WTC11 (cell line): ENCODE measurements at regions not wholly inside any gene's neighbourhood (a gene's known extent, or its start where the extent isn't known, plus 50 kb on each side); places are given as distances from the start of the nearest gene placed in this dataset.

ENCODE experiments used
- ATAC-seq: fragments of 200-7000 bp; cut with Tn5 transposase; 2 replicates; pipeline ENCODE4 v1.10.0; 2021; ENCODE audit warnings: mild to moderate bottlenecking, moderate library complexity
- CTCF ChIA-PET: fragments of 300-600 bp; sonication (Branson Sonifier 250); formaldehyde crosslinking; loops from one replicate; lab custom pipeline; 2021; ENCODE audit warnings: antibody characterized with exemption; lab: Charles Lee
- POLR2A ChIA-PET: fragments of 350-600 bp; sonication (Branson Sonifier 250); formaldehyde crosslinking; loops from one replicate; lab custom pipeline; 2021; ENCODE audit warnings: antibody characterized with exemption; lab: Charles Lee
- DNase-seq: peaks from one replicate; pipeline ENCODE4 v3.0.0; 2021; ENCODE audit warnings: low spot score
- H3K27ac Mint-ChIP-seq: 2 replicates; pipeline ENCODE4 v1.8.0; 2021; ENCODE audit warnings: mixed read lengths
- H3K27me3 Mint-ChIP-seq: 2 replicates; pipeline ENCODE4 v1.8.0; 2021; ENCODE audit warnings: low read depth, mild to moderate bottlenecking, moderate library complexity, mixed read lengths
- H3K36me3 Mint-ChIP-seq: 2 replicates; pipeline ENCODE4 v1.8.0; 2021; ENCODE audit warnings: mixed read lengths
- H3K4me1 Mint-ChIP-seq: 2 replicates; pipeline ENCODE4 v1.8.0; 2022; ENCODE audit warnings: mixed read lengths
- H3K4me3 Mint-ChIP-seq: 2 replicates; pipeline ENCODE4 v1.8.0; 2021; ENCODE audit warnings: mild to moderate bottlenecking, moderate library complexity, mixed read lengths
- H3K9me3 Mint-ChIP-seq: 2 replicates; pipeline ENCODE4 v1.8.0; 2021; ENCODE audit warnings: mixed read lengths
- ATF1 ChIP-seq: sonication (generic); formaldehyde crosslinking; IDR thresholded peaks from 2 replicates; pipeline ENCODE4 v1.8.1; 2023; ENCODE audit warnings: mild to moderate bottlenecking, moderate library complexity, missing genetic modification reagents
- GABPB1 ChIP-seq: sonication (generic); formaldehyde crosslinking; IDR thresholded peaks from 2 replicates; pipeline ENCODE4 v1.8.1; 2023; ENCODE audit warnings: mild to moderate bottlenecking, missing genetic modification reagents
- GRHL2 ChIP-seq: fragments of 250-450 bp; sonication (Bioruptor Pico); IDR thresholded peaks from 2 replicates; pipeline ENCODE4 v1.8.0; 2022; ENCODE audit warnings: mild to moderate bottlenecking, moderate library complexity; ENCODE audit not compliant: insufficient replicate concordance, severe bottlenecking
- SMAD3 ChIP-seq: sonication (generic); formaldehyde crosslinking; IDR thresholded peaks from 2 replicates; pipeline ENCODE4 v1.8.0; 2022; ENCODE audit warnings: missing genetic modification reagents, mild to moderate bottlenecking, borderline replicate concordance
- SOX15 ChIP-seq: fragments of 250-450 bp; sonication (Bioruptor Pico); IDR thresholded peaks from 2 replicates; pipeline ENCODE4 v1.9.0; 2021; ENCODE audit warnings: mild to moderate bottlenecking
- TCF7 ChIP-seq: sonication (generic); formaldehyde crosslinking; IDR thresholded peaks from 2 replicates; pipeline ENCODE4 v1.8.0; 2022; ENCODE audit warnings: mild to moderate bottlenecking, low read depth, missing genetic modification reagents, moderate library complexity
- ZNF138 ChIP-seq: sonication (generic); formaldehyde crosslinking; conservative IDR thresholded peaks from 2 replicates; pipeline ENCODE4 v1.8.1; 2022; ENCODE audit warnings: mild to moderate bottlenecking, moderate library complexity, missing genetic modification reagents
- TF ChIP-seq, protein P1 (sequence below): sonication (generic); formaldehyde crosslinking; IDR thresholded peaks from 2 replicates; pipeline ENCODE4 v1.8.0; 2023; ENCODE audit warnings: mild to moderate bottlenecking, missing genetic modification reagents
- TF ChIP-seq, protein P2 (sequence below): sonication (generic); formaldehyde crosslinking; IDR thresholded peaks from 2 replicates; pipeline ENCODE4 v1.8.0; 2022; ENCODE audit warnings: missing genetic modification reagents
- TF ChIP-seq, protein P3 (sequence below): sonication (generic); formaldehyde crosslinking; IDR thresholded peaks from 2 replicates; pipeline ENCODE4 v1.8.1; 2023; ENCODE audit warnings: mild to moderate bottlenecking, missing genetic modification reagents
- TF ChIP-seq, protein P4 (sequence below): sonication (generic); formaldehyde crosslinking; IDR thresholded peaks from 2 replicates; pipeline ENCODE4 v1.8.1; 2023; ENCODE audit warnings: mild to moderate bottlenecking, missing genetic modification reagents
- TF ChIP-seq, protein P5 (sequence below): sonication (generic); formaldehyde crosslinking; IDR thresholded peaks from 2 replicates; pipeline ENCODE4 v1.8.1; 2022; ENCODE audit warnings: mild to moderate bottlenecking, moderate library complexity, missing genetic modification reagents

DNA sequence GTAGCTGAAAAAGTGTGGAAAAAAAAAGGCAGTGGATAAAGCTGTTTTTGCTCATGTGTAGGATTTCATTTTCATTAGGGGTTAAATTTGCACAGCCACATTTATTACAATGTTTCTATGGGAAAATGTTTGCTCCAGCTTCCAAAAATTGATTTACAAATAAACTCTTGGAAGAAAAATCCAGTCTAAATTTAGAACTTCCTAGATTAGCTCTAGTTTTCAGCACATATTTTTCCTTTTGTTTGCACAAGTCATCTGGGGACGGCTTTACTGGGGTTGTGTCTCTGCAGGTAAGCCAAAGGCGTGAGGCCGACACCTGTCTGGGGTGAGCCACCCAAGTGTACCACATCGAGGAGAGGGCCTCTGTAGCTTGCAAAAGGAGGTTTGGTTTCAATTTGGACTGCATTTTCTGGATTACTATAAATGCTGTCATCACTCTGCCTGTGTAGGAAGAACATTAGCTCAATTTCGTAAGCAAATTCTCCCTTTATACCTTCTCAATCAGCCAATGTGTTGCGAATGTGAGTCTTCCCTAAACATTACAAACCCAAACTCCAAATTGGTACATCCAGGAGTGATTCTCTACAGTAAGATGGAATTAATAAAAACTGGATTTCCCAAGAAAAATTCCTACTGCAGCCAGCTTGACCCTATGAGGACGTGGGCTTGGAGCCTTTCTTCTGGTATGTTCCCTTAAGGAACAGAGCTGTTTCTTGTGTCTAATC is 89.5 kb upstream of the ZNF438 start (continued):
- TF ChIP-seq, protein P1, sequence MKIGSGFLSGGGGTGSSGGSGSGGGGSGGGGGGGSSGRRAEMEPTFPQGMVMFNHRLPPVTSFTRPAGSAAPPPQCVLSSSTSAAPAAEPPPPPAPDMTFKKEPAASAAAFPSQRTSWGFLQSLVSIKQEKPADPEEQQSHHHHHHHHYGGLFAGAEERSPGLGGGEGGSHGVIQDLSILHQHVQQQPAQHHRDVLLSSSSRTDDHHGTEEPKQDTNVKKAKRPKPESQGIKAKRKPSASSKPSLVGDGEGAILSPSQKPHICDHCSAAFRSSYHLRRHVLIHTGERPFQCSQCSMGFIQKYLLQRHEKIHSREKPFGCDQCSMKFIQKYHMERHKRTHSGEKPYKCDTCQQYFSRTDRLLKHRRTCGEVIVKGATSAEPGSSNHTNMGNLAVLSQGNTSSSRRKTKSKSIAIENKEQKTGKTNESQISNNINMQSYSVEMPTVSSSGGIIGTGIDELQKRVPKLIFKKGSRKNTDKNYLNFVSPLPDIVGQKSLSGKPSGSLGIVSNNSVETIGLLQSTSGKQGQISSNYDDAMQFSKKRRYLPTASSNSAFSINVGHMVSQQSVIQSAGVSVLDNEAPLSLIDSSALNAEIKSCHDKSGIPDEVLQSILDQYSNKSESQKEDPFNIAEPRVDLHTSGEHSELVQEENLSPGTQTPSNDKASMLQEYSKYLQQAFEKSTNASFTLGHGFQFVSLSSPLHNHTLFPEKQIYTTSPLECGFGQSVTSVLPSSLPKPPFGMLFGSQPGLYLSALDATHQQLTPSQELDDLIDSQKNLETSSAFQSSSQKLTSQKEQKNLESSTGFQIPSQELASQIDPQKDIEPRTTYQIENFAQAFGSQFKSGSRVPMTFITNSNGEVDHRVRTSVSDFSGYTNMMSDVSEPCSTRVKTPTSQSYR (CRISPR knock-in tag) = no peak

DNA sequence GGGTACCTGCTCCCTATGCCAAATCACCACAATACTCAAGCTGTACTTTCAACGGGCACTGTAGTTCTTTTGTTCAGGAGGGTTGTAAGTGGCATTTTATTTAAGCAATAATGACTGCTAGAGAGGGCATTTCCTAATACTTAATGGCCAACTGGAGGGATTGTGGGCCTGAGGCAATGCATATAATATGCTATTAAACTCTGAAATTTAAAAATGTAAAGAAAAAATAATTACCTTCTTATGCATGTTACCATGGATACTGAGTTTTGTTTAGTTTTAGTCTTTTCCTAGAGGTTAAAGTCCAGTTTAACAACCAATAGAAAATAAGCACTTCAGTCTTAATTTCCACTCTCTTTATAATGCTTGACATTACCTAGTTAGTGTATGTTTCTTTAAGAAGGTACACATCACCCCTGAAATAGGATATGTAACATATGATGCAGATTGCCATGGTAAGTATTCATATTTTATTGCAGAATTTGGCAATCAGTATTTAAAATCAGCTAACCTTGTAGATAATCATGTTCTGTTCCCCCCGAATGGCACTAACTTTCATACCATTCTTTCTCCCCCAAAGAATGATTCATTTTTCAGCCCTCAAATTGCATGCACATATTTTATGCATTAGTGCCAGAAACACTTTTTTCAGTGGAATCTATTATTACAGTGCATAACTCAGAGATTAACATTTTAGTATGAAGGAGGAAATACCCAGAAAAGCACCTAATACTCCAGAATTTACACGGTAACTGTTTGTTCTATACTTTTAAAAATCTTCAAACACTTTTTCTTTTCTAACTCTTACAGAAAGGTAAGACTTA is 90.3 kb upstream of the ZNF438 start:
- Mint-ChIP-seq H3K4me1 (no peaks in the 10 kb centered on the region), H3K27me3 (no peaks in the 10 kb centered on the region; the same call in 1 of the 2 replicates), H3K27ac (no peak overlapping the region), H3K9me3 (peaks cover 8% of the 10 kb centered on the region; the same call in 1 of the 2 replicates), H3K36me3 (no peaks in the 10 kb centered on the region), H3K4me3 (no peak overlapping the region)
- POLR2A ChIA-PET = no interaction called here
- TF ChIP-seq GRHL2 (CRISPR knock-in tag) (no peak), GABPB1 (no peak), ATF1 (CRISPR knock-in tag) (no peak), ZNF138 (CRISPR knock-in tag) (no peak), SOX15 (CRISPR knock-in tag) (no peak), TCF7 (CRISPR knock-in tag) (no peak), SMAD3 (CRISPR knock-in tag) (no peak)
- TF ChIP-seq, protein P2, sequence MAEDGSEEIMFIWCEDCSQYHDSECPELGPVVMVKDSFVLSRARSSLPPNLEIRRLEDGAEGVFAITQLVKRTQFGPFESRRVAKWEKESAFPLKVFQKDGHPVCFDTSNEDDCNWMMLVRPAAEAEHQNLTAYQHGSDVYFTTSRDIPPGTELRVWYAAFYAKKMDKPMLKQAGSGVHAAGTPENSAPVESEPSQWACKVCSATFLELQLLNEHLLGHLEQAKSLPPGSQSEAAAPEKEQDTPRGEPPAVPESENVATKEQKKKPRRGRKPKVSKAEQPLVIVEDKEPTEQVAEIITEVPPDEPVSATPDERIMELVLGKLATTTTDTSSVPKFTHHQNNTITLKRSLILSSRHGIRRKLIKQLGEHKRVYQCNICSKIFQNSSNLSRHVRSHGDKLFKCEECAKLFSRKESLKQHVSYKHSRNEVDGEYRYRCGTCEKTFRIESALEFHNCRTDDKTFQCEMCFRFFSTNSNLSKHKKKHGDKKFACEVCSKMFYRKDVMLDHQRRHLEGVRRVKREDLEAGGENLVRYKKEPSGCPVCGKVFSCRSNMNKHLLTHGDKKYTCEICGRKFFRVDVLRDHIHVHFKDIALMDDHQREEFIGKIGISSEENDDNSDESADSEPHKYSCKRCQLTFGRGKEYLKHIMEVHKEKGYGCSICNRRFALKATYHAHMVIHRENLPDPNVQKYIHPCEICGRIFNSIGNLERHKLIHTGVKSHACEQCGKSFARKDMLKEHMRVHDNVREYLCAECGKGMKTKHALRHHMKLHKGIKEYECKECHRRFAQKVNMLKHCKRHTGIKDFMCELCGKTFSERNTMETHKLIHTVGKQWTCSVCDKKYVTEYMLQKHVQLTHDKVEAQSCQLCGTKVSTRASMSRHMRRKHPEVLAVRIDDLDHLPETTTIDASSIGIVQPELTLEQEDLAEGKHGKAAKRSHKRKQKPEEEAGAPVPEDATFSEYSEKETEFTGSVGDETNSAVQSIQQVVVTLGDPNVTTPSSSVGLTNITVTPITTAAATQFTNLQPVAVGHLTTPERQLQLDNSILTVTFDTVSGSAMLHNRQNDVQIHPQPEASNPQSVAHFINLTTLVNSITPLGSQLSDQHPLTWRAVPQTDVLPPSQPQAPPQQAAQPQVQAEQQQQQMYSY (CRISPR knock-in tag) = no peak
- TF ChIP-seq, protein P3, sequence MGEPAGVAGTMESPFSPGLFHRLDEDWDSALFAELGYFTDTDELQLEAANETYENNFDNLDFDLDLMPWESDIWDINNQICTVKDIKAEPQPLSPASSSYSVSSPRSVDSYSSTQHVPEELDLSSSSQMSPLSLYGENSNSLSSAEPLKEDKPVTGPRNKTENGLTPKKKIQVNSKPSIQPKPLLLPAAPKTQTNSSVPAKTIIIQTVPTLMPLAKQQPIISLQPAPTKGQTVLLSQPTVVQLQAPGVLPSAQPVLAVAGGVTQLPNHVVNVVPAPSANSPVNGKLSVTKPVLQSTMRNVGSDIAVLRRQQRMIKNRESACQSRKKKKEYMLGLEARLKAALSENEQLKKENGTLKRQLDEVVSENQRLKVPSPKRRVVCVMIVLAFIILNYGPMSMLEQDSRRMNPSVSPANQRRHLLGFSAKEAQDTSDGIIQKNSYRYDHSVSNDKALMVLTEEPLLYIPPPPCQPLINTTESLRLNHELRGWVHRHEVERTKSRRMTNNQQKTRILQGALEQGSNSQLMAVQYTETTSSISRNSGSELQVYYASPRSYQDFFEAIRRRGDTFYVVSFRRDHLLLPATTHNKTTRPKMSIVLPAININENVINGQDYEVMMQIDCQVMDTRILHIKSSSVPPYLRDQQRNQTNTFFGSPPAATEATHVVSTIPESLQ (CRISPR knock-in tag) = no peak
- TF ChIP-seq, protein P4, sequence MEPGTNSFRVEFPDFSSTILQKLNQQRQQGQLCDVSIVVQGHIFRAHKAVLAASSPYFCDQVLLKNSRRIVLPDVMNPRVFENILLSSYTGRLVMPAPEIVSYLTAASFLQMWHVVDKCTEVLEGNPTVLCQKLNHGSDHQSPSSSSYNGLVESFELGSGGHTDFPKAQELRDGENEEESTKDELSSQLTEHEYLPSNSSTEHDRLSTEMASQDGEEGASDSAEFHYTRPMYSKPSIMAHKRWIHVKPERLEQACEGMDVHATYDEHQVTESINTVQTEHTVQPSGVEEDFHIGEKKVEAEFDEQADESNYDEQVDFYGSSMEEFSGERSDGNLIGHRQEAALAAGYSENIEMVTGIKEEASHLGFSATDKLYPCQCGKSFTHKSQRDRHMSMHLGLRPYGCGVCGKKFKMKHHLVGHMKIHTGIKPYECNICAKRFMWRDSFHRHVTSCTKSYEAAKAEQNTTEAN (CRISPR knock-in tag) = no peak
- TF ChIP-seq, protein P5, sequence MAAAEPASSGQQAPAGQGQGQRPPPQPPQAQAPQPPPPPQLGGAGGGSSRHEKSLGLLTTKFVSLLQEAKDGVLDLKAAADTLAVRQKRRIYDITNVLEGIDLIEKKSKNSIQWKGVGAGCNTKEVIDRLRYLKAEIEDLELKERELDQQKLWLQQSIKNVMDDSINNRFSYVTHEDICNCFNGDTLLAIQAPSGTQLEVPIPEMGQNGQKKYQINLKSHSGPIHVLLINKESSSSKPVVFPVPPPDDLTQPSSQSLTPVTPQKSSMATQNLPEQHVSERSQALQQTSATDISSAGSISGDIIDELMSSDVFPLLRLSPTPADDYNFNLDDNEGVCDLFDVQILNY = no peak
- DNase-seq (no peak), ATAC-seq (no peak)
- CTCF ChIA-PET = no interaction called here
